ENCODE measurements at regions not wholly inside any gene's neighbourhood (a gene's known extent, or its start where the extent isn't known, plus 50 kb on each side); places are given as distances from the start of the nearest gene placed in this dataset.

- DNase-seq = no peak
Observed at GRCh38 chr3:25265284-25265683, 162.8 kb upstream of the RARB start.

- DNase-seq = no peak
Observed at GRCh38 chr3:25266677-25267076, 161.4 kb upstream of the RARB start.

- DNase-seq = no peak
Observed at GRCh38 chr3:25272090-25272489, 156.0 kb upstream of the RARB start.

- DNase-seq = no peak
Observed at GRCh38 chr3:25273582-25274171, 154.4 kb upstream of the RARB start.

GRCh38 chr3:25277503-25277902 lies 150.6 kb upstream of the RARB start:
- DNase-seq = no peak

- peak; percentile 85 for DNase-seq
Observed at GRCh38 chr3:25281041-25281731, 146.9 kb upstream of the RARB start.

- DNase-seq = peak; percentile 54
Observed at GRCh38 chr3:25281732-25282126, 146.3 kb upstream of the RARB start.

GRCh38 chr3:25283613-25284012 lies 144.4 kb upstream of the RARB start:
- no peak for DNase-seq

- DNase-seq = no peak
Observed at GRCh38 chr3:25284249-25284648, 143.8 kb upstream of the RARB start.

- DNase-seq = no peak
Observed at GRCh38 chr3:25287291-25287884, 140.7 kb upstream of the RARB start.

- DNase-seq = peak; percentile 3
Observed at GRCh38 chr3:25288413-25288812, 139.7 kb upstream of the RARB start.

- DNase-seq = no peak
Observed at GRCh38 chr3:25289156-25289555, 138.9 kb upstream of the RARB start.

GRCh38 chr3:25289663-25290062 lies 138.4 kb upstream of the RARB start:
- DNase-seq = no peak

GRCh38 chr3:25291481-25291905 lies 136.6 kb upstream of the RARB start:
- DNase-seq = peak; percentile 18

GRCh38 chr3:25292036-25292435 lies 136.0 kb upstream of the RARB start:
- no peak for DNase-seq

- DNase-seq = peak; percentile 2
Observed at GRCh38 chr3:25292595-25292994, 135.5 kb upstream of the RARB start.

GRCh38 chr3:25293736-25294135 lies 134.3 kb upstream of the RARB start:
- no peak for DNase-seq

- DNase-seq = no peak
Observed at GRCh38 chr3:25294169-25294805, 133.8 kb upstream of the RARB start.

- no peak for DNase-seq
Observed at GRCh38 chr3:25297667-25298585, 130.1 kb upstream of the RARB start.

- no peak for DNase-seq
Observed at GRCh38 chr3:25300141-25300540, 127.9 kb upstream of the RARB start.

GRCh38 chr3:25304916-25305315 lies 123.1 kb upstream of the RARB start:
- no peak for DNase-seq

GRCh38 chr3:25306066-25306465 lies 122.0 kb upstream of the RARB start:
- DNase-seq = no peak

GRCh38 chr3:25306705-25307104 lies 121.4 kb upstream of the RARB start:
- DNase-seq = no peak
